Dermis microvascular lymphatic vessel endothelial cell (primary cell): ENCODE measurements at regions not wholly inside any gene's neighbourhood (a gene's known extent, or its start where the extent isn't known, plus 50 kb on each side); places are given as distances from the start of the nearest gene placed in this dataset.

Experiments used
- DNase-seq, 2 donors: peaks; one replicate each; pipeline versions ENCODE4 v3.0.0 to v3.0.0-alpha.2; 2010; ENCODE audit warnings: low read depth in 2 of 2

- DNase-seq: no peak
Measured at GRCh38 chr11:109796253-109796652, 296.9 kb upstream of the ZC3H12C start.

- DNase-seq: no peak
Measured at GRCh38 chr11:109798521-109798920, 294.7 kb upstream of the ZC3H12C start.

DNA sequence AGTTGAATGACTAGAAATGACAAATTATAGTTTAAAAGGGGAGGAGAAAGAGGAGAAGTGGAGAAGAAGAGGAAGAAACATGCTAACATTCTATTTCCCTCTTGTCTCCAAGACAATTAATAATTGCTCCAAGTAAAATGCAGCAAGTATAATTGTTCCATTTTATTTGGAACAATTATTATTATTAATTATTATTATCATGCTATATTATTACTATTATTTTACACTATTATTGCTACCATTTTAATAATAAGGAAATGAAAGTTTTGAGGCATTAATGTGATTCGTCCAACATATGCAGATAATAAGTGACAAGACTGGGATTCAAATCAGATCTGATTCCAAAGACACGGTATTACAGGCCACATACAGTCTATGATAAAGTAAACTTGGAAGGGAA, 293.6 kb upstream of the ZC3H12C start:
- DNase-seq: no peak

DNA sequence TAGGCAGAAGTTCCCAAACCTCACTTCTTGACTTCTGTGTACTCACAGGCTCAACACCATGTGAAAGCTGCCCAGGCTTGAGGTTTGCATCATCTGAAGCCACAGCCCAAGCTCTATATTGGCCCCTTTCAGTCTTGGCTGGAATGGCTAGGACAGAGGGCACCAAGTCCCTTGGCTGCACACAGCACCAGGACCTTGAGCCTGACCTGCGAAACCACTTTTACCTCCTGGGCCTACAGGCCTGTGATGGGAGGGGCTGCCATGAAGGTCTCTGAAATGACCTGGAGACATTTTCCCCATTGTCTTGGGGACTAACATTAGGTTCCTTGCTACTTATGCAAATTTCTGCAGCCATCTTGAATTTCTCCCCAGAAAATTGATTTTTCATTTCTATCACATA, 288.3 kb upstream of the ZC3H12C start:
- no peak for DNase-seq

DNA sequence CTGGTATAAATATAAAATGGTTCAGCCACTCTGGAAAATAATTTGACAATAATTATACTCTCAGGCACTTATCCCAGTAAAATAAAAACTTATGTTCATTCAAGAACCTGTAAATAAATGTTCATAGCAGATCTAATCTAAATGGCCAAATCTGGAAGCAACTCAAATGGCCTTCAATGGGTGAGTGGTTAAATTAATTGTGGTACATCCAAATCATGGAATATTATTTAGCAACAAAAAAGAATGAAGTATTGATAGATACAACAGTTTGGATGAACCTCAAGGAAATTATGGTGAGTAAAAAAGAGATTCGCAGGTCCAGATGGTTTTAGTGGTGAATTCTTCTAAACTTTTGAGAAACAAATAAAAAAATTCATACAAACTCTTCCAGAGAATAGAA, 287.0 kb upstream of the ZC3H12C start:
- no peak for DNase-seq

DNA sequence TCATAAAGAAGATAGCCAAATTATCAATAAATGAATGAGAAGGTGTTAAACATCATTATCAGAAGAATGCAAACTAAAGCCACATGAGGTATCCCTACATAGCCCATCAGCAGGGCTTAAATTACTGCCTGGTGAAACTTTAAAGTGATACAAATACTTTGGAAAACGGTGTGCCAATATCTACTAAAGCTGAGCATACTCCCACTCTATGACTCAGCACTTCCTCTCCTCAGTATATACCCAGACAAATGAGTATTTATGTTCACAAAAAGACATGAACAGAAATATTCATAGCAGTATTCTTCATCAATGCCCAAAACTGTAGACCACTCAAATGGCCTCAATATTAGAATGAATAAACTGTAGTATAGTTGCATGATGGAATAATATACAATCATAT, 284.6 kb upstream of the ZC3H12C start:
- DNase-seq: peak in 1 of 2 donors; percentile 7

GRCh38 chr11:109814824-109815223, 278.4 kb upstream of the ZC3H12C start:
- DNase-seq: no peak

GRCh38 chr11:109815500-109816150, 277.6 kb upstream of the ZC3H12C start:
- DNase-seq: no peak

DNA sequence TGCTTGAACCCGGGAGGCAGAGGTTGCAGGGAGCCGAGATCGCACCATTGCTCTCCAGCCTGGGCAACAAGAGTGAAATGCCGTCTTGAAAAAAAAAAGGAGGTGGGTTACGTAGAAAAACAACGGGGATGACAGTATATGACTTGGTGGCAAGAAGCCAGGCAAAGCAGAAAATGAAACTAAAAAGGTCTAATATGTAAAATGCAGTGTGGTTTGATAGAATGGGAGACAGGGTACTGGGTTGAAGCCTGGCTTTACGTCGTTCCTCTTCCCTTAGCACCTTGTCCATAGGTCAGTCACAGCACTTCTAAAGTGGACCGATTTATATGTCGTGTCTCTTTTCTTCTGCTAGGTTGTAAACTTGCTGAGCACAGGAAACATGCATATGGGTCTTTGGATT, 274.9 kb upstream of the ZC3H12C start:
- DNase-seq: no peak

DNA sequence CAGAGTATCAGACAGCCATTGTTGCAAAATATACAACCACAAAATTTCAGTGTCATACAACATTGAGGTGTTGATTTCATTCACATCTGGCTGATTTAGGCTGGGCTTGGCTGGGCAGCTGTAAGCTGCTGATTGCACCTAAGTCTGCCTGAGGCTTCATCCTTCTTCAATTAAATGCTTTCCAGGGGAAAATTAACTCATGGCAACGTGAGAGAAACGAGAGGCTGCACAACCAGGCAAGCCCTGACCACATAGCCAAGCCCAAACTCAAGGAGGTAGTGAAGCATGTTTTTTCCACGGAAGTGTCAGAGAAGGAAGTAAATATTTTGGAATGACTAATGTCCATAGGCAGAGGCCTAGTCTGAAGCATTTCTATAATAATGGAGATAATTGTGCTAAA, 273.8 kb upstream of the ZC3H12C start:
- DNase-seq: no peak

- DNase-seq: no peak
Measured at GRCh38 chr11:109821511-109821910, 271.7 kb upstream of the ZC3H12C start.

GRCh38 chr11:109822436-109823102, 270.6 kb upstream of the ZC3H12C start:
- DNase-seq: no peak

DNA sequence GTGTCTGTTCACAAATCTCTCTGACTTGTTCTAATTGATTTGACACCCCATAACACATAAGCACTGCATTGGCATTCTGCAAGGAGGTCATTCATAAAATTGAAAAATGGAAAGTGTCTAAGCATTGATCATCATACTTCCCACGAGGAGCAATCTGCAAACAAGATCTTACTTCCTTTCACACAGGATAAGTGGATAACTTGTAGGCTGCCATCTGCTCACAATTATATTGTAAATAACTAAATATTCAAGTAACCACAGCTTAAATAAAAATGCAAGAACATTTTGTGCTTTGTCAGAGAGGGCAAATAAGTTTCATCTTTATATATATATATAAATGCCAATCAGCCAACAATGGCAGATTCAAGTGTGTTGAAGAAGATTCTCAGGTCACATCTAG, 264.8 kb upstream of the ZC3H12C start:
- DNase-seq: no peak

- DNase-seq: no peak
Measured at GRCh38 chr11:109838026-109838425, 255.2 kb upstream of the ZC3H12C start.

DNA sequence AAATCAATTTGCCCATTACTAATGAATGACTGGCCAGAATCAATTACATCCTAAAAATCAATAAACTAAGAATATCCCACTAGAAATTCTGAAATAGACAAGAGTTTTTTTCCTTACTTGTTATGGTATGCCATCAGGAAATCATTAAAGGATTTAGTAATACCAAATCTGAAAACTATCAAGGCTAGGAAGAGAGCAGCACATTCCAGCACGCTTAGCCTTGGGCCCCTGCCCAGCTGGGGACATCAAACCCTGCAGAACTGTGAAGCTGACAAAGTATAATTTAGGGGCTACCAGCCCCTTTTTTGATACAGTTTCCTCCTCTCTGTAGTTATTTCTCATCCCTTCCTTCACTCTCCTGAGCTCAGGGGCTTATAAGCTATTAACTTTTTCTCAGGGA, 247.8 kb upstream of the ZC3H12C start:
- no peak for DNase-seq

DNA sequence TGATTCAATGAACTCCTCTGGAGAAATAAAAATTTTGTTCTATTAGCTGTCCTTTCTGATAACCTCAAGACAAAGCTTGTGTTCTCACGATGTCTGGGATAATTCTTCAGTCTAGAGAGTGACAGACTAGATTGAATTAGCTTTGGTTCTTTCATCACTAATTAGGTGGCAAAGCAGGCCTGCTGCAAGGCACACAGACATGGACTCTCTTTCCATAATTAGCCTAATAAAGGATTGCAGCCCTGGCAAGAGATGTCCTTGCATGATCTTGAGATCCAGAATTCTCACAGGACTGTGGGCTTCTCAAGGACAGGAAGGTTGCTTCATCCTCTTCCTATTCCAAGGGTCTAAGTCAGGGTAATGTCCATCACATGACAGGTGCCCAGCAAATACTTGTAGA, 245.6 kb upstream of the ZC3H12C start:
- no peak for DNase-seq

GRCh38 chr11:109849051-109849450, 244.1 kb upstream of the ZC3H12C start:
- no peak for DNase-seq

- DNase-seq: no peak
Measured at GRCh38 chr11:109849946-109850345, 243.2 kb upstream of the ZC3H12C start.

DNA sequence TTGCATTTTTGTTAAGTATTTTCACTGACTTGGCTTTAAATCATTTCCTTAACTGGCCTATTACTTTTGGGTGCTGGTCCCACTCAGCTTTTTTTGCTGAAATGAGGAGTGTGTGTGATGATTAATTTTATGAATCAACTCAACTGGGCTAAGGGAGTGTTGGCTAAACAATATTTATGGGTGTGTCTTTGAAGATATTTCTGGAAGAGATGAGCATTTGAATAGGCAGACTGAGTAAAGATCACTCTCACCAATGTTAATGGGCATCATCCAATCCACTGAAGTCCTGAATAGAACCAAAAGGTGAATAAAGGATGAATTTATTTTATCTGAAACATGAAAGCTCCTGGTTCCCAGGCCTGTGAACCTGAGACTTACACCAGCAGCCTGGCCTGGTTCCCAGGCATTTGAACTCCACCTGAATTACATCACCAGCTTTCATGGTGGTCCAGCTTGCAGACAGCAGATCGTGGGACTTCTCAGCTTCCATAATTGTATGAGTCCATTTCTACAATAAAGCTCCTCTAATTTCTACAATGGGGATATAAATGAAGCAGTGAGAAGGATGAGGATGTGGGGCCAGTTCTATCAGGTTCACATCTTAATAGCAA, 241.3 kb upstream of the ZC3H12C start:
- no peak for DNase-seq

GRCh38 chr11:109853156-109853776, 239.9 kb upstream of the ZC3H12C start:
- peak; percentile 45 to 75 for DNase-seq

GRCh38 chr11:109854731-109855130, 238.5 kb upstream of the ZC3H12C start:
- no peak for DNase-seq

- no peak for DNase-seq
Measured at GRCh38 chr11:109856928-109857327, 236.3 kb upstream of the ZC3H12C start.

DNA sequence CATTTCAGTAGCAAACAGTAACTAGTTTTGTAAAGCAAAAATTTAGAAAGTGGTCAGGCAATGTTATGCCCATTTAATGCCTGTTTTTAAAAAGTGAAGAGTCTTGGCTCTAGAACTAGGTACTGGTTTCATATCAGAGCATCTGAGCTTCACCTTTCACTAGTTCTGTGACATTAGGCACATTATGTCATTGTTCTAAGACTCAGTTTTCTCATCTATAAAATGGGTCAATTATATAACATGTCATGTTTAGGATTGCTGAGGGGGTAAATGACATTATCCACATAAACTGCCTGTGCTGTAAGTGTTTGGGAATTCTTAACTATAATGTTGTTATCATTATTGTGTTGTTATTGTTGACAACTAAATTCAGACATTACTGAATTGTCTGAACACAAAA, 235.6 kb upstream of the ZC3H12C start:
- DNase-seq: no peak
